ENCODE measurements at regions not wholly inside any gene's neighbourhood (a gene's known extent, or its start where the extent isn't known, plus 50 kb on each side); places are given as distances from the start of the nearest gene placed in this dataset.

DNA sequence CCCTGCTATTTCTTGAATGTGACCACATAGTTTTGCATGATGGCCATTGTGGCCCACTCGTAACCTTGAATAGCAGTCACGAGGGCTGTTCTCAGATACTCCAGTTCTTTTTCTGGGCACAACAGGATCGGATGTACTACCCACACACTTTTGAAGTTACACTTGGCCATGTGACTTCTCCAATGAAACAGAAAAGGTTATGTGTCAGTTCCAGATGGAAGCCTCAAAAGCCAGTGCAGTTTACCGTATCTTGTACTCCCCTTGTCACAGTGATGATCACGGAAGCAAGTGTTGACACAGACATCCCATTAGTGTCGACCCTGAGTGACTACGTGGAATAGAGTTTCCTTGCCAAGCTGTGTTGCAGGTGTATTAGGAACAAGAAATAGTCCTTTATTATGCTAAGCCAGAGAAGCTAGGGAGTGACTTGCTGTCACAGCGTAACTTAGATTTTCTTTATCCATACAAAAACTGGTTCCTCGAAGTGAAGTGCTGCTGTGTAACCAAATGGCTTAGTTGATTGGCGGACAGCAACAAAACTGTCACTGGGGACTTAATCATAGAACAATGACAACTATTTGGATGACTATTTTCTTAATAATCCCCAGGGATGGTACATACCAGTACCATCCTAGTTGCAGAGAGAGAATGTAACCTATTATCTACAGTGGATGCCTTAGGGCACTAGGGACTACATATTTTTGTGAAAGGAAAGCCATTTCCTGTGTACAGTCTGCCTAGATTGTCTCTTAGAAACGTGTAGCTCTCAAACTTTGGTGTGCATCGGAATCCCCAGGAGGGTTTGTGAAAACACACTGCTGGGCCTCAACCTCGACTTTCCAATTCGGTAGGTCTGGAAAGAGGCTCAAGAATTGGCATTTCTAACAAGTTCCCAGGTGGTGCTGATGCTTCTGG lies 90.1 kb upstream of the DMRT1 start:
- no TSS peak for BruUV-seq (replicated peaks)
- WGBS (ENCODE audit: insufficient coverage, insufficient replicate concordance, low lambda C conversion rate, missing lambda C conversion rate), result 14% methylated on average over 14 of the region's 14 CpGs
- TF ChIP-seq, protein P1, sequence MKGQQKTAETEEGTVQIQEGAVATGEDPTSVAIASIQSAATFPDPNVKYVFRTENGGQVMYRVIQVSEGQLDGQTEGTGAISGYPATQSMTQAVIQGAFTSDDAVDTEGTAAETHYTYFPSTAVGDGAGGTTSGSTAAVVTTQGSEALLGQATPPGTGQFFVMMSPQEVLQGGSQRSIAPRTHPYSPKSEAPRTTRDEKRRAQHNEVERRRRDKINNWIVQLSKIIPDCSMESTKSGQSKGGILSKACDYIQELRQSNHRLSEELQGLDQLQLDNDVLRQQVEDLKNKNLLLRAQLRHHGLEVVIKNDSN (IDR thresholded peaks at IDR 0.05; ENCODE audit: borderline replicate concordance, extremely low read length, insufficient read depth, low read depth, low read length), result no peak
- TF ChIP-seq MTA3 (IDR thresholded peaks at IDR 0.05; ENCODE audit: borderline replicate concordance, low read length), result no peak
- Histone ChIP-seq H3K36me3 (ENCODE audit: control insufficient read depth in 2 of 2, insufficient read depth in 2 of 2, low read length in 1 of 2) (no peaks in the 10 kb centered on the region), H3K9me3 (replicated peaks; ENCODE audit: control insufficient read depth, insufficient read depth, low read length) (no peaks in the 10 kb centered on the region), H3K79me2 (ENCODE audit: control insufficient read depth, insufficient read depth, low read length) (no peaks in the 10 kb centered on the region), H3K4me1 (ENCODE audit: control insufficient read depth, insufficient read depth, low read length) (peaks cover 5% of the 10 kb centered on the region; the same call in 1 of the 2 replicates), H3K9ac (ENCODE audit: control insufficient read depth, insufficient read depth, low read length) (no peak overlapping the region), H3K27me3 (replicated peaks in 1 of 2; ENCODE audit: control insufficient read depth in 2 of 2, insufficient read depth in 2 of 2, low read length in 1 of 2) (0 out of 4 replicates have a peak, but pooled peaks cover 0 to 5% of the 10 kb centered on the region in 2 experiments), H4K20me1 (ENCODE audit: control insufficient read depth, insufficient read depth) (no peaks in the 10 kb centered on the region), H3K4me3 (no peak overlapping the region), H3K27ac (ENCODE audit: control insufficient read depth, insufficient read depth) (no peak overlapping the region), H2AFZ (ENCODE audit: control insufficient read depth, low read depth, low read length) (no peak overlapping the region), H3K4me2 (ENCODE audit: control insufficient read depth, insufficient read depth) (no peak overlapping the region)
- ChIA-PET CTCF (interaction anchor here (0.6 kb wide), 1 partner anchor 55 kb away, joined by 3 read pairs; no protein-coding TSS in a partner anchor), POLR2A (no interaction called here), SMC1A (ENCODE audit: uncharacterized antibody, unreplicated experiment) (interaction anchor here (1.2 kb wide), 1 partner anchor 11 kb away, joined by 4 read pairs; no protein-coding TSS in a partner anchor), RAD21 (ENCODE audit: unreplicated experiment) (no interaction called here)
- ATAC-seq (no peak), FAIRE-seq (no peak), DNase-seq (ENCODE audit: low read depth, low spot score) (no peak)
- intact Hi-C loops (cut with micrococcal nuclease; ENCODE audit: unreplicated experiment) (no loop called here), in situ Hi-C loops (cut with MboI) (no loop called here)

DNA sequence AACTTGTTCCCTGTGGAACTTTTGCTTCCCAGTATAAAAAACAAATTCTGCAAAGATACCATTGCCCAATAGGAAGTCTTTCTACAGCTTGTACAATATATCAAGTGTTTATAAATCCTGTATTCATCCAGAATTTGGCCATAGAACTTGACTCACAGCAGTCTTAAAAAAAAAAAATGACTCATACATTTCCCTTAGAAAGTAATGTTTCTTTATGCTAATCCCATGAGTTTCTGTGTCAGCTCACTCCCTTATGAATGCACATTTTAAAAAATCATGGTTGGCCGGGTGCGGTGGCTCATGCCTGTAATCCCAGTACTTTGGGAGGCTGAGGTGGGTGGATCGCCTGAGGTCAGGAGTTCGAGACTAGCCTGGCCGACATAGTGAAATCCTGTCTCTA lies 89.3 kb upstream of the DMRT1 start:
- FAIRE-seq (no peak), ATAC-seq (no peak), DNase-seq (ENCODE audit: low read depth, low spot score) (no peak)
- BruUV-seq (replicated peaks), result no TSS peak
- Histone ChIP-seq H3K4me3 (no peak overlapping the region), H3K4me1 (ENCODE audit: control insufficient read depth, insufficient read depth, low read length) (peaks cover 5% of the 10 kb centered on the region; the same call in 1 of the 2 replicates), H3K27me3 (replicated peaks in 1 of 2; ENCODE audit: control insufficient read depth in 2 of 2, insufficient read depth in 2 of 2, low read length in 1 of 2) (0 out of 4 replicates have a peak, but pooled peaks cover 0 to 5% of the 10 kb centered on the region in 2 experiments), H2AFZ (ENCODE audit: control insufficient read depth, low read depth, low read length) (no peak overlapping the region), H3K9me3 (replicated peaks; ENCODE audit: control insufficient read depth, insufficient read depth, low read length) (no peaks in the 10 kb centered on the region), H3K36me3 (ENCODE audit: control insufficient read depth in 2 of 2, insufficient read depth in 2 of 2, low read length in 1 of 2) (no peaks in the 10 kb centered on the region), H4K20me1 (ENCODE audit: control insufficient read depth, insufficient read depth) (no peaks in the 10 kb centered on the region), H3K79me2 (ENCODE audit: control insufficient read depth, insufficient read depth, low read length) (no peaks in the 10 kb centered on the region), H3K27ac (ENCODE audit: control insufficient read depth, insufficient read depth) (no peak overlapping the region), H3K9ac (ENCODE audit: control insufficient read depth, insufficient read depth, low read length) (no peak overlapping the region), H3K4me2 (ENCODE audit: control insufficient read depth, insufficient read depth) (no peak overlapping the region)
- 45% methylated on average over 5 of the region's 5 CpGs for WGBS (ENCODE audit: insufficient coverage, insufficient replicate concordance, low lambda C conversion rate, missing lambda C conversion rate)
- ChIA-PET POLR2A (no interaction called here), RAD21 (ENCODE audit: unreplicated experiment) (no interaction called here), SMC1A (ENCODE audit: uncharacterized antibody, unreplicated experiment) (no interaction called here), CTCF (no interaction called here)
- intact Hi-C loops (cut with micrococcal nuclease; ENCODE audit: unreplicated experiment), result no loop called here
- in situ Hi-C loops (cut with MboI), result no loop called here
- TF ChIP-seq SUPT20H (IDR thresholded peaks at IDR 0.05; ENCODE audit: borderline replicate concordance, control insufficient read depth, low read depth, low read length), result no peak
- TF ChIP-seq, protein P2, sequence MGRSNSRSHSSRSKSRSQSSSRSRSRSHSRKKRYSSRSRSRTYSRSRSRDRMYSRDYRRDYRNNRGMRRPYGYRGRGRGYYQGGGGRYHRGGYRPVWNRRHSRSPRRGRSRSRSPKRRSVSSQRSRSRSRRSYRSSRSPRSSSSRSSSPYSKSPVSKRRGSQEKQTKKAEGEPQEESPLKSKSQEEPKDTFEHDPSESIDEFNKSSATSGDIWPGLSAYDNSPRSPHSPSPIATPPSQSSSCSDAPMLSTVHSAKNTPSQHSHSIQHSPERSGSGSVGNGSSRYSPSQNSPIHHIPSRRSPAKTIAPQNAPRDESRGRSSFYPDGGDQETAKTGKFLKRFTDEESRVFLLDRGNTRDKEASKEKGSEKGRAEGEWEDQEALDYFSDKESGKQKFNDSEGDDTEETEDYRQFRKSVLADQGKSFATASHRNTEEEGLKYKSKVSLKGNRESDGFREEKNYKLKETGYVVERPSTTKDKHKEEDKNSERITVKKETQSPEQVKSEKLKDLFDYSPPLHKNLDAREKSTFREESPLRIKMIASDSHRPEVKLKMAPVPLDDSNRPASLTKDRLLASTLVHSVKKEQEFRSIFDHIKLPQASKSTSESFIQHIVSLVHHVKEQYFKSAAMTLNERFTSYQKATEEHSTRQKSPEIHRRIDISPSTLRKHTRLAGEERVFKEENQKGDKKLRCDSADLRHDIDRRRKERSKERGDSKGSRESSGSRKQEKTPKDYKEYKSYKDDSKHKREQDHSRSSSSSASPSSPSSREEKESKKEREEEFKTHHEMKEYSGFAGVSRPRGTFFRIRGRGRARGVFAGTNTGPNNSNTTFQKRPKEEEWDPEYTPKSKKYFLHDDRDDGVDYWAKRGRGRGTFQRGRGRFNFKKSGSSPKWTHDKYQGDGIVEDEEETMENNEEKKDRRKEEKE (IDR thresholded peaks at IDR 0.05), result no peak
- TF ChIP-seq, protein P3, sequence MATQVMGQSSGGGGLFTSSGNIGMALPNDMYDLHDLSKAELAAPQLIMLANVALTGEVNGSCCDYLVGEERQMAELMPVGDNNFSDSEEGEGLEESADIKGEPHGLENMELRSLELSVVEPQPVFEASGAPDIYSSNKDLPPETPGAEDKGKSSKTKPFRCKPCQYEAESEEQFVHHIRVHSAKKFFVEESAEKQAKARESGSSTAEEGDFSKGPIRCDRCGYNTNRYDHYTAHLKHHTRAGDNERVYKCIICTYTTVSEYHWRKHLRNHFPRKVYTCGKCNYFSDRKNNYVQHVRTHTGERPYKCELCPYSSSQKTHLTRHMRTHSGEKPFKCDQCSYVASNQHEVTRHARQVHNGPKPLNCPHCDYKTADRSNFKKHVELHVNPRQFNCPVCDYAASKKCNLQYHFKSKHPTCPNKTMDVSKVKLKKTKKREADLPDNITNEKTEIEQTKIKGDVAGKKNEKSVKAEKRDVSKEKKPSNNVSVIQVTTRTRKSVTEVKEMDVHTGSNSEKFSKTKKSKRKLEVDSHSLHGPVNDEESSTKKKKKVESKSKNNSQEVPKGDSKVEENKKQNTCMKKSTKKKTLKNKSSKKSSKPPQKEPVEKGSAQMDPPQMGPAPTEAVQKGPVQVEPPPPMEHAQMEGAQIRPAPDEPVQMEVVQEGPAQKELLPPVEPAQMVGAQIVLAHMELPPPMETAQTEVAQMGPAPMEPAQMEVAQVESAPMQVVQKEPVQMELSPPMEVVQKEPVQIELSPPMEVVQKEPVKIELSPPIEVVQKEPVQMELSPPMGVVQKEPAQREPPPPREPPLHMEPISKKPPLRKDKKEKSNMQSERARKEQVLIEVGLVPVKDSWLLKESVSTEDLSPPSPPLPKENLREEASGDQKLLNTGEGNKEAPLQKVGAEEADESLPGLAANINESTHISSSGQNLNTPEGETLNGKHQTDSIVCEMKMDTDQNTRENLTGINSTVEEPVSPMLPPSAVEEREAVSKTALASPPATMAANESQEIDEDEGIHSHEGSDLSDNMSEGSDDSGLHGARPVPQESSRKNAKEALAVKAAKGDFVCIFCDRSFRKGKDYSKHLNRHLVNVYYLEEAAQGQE (IDR thresholded peaks at IDR 0.05; ENCODE audit: low read depth, low read length), result no peak
- TF ChIP-seq KLF5 (IDR thresholded peaks at IDR 0.05; ENCODE audit: partially characterized antibody), result no peak
- no peak for TF ChIP-seq IKZF2 (IDR thresholded peaks at IDR 0.05)
- TF ChIP-seq RB1 (IDR thresholded peaks at IDR 0.05; ENCODE audit: borderline replicate concordance), result no peak

All from GM12878 (cell line).